ENCODE measurements at regions not wholly inside any gene's neighbourhood (a gene's known extent, or its start where the extent isn't known, plus 50 kb on each side); places are given as distances from the start of the nearest gene placed in this dataset.

DNA sequence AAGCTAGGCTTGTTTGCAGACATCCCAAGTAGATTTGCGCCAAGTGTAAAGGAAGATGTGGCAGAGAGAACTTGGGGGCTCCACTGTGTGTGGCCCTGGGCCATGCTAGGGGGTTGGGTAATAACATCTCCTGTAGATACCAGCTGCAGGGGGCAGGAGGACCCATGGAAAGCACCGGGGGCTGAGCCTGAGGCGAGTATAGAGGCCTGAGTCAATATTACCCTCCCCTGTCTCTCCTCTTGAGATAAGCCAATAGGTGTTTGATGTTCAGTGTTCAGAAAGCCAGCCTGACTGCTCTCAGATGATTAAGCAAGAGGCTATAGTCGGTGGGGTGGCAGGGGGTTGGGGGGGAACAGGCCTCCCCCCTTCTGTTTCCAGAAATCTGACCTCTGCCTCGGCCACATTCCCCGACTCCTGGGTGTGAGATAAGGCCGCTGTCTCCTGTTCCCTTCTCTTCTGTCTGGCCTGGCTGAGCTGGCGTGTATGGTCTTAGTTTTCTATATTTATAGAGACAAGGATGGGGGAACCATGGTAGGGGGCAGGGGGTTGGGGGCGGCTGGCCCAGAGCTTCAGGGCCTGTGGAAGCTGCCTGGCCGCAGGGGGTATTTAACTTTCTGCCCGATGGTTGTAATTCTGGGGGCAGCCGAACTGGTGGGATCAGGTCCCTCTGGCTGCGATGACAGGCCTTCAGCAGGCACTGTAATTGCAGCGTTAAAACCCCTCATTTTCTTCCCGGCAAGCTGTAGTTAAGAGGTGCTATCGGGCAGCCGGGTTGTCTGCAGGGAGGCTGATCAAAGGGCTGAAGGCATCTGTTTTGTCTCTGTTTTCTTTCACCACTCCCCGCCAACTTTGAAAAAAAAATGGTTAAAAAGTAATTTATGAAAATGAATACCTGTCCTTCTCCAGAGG lies 292.0 kb downstream of the NSG2 start:
- Mint-ChIP-seq H3K4me3 (no peak overlapping the region), H3K27me3 (ENCODE audit: low read depth) (peaks cover 44% of the 10 kb centered on the region), H3K36me3 (ENCODE audit: low read depth) (no peaks in the 10 kb centered on the region), H3K27ac (no peak overlapping the region), H3K4me1 (peaks cover 10% of the 10 kb centered on the region), H3K9me3 (no peaks in the 10 kb centered on the region)
- TF ChIP-seq, protein P1, sequence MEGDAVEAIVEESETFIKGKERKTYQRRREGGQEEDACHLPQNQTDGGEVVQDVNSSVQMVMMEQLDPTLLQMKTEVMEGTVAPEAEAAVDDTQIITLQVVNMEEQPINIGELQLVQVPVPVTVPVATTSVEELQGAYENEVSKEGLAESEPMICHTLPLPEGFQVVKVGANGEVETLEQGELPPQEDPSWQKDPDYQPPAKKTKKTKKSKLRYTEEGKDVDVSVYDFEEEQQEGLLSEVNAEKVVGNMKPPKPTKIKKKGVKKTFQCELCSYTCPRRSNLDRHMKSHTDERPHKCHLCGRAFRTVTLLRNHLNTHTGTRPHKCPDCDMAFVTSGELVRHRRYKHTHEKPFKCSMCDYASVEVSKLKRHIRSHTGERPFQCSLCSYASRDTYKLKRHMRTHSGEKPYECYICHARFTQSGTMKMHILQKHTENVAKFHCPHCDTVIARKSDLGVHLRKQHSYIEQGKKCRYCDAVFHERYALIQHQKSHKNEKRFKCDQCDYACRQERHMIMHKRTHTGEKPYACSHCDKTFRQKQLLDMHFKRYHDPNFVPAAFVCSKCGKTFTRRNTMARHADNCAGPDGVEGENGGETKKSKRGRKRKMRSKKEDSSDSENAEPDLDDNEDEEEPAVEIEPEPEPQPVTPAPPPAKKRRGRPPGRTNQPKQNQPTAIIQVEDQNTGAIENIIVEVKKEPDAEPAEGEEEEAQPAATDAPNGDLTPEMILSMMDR (IDR thresholded peaks at IDR 0.05; ENCODE audit: unreplicated experiment in 3 of 3): no peak

DNA sequence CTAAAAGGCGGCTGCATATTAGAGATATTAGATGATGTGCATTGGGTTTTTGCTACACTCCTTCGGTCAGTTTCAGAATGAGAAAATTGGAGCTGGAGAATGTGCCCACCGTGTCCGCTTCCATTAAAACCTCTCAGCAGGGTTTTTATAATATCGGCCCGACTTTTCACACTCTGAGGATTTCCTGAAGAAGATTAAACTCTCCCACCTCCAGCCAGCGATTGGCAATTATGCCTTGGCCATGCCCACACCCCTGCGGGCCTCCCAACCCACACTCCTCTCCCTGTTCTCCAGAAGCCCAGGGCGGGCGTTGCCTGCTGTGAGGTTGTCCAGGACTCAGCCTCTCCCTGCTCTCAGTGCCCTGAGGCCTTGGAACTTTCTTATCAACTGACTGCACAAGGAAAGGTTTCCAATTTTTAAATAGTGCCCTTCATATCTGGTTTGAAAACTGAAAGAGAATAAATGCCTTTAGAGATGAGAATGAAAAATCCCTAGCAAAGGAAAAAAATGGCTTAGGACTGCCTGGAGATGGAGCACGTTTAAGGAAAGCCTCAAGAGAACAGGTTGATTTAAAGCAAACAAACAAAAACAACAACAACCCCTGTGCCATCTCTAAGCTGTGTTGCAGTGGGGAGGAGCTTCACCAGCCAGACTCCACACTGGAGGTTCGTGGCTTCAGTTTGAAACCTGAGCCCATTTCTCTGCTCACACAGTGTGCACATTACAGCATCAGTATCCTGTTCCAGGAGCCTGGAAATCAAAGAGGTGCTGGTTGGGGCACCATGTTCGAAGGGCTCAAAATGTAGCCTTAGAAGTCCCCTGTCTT lies 292.9 kb downstream of the NSG2 start:
- no peaks in the 10 kb centered on the region for H3K36me3 Mint-ChIP-seq (ENCODE audit: low read depth)
- H3K27ac Mint-ChIP-seq: no peak overlapping the region
- no peaks in the 10 kb centered on the region for H3K9me3 Mint-ChIP-seq
- peaks cover 40% of the 10 kb centered on the region for H3K27me3 Mint-ChIP-seq (ENCODE audit: low read depth)
- TF ChIP-seq, protein P1 (IDR thresholded peaks at IDR 0.05; ENCODE audit: unreplicated experiment in 3 of 3): no peak
- H3K4me3 Mint-ChIP-seq: peak overlapping the region in 1 of 3 experiments; percentile 39
- H3K4me1 Mint-ChIP-seq: peaks cover 10% of the 10 kb centered on the region

GRCh38 chr5:174339130-174339529 lies 293.6 kb downstream of the NSG2 start:
- Mint-ChIP-seq H3K27ac (no peak overlapping the region), H3K36me3 (ENCODE audit: low read depth) (no peaks in the 10 kb centered on the region), H3K4me3 (no peak overlapping the region), H3K27me3 (ENCODE audit: low read depth) (peaks cover 38% of the 10 kb centered on the region), H3K4me1 (peaks cover 10% of the 10 kb centered on the region), H3K9me3 (no peaks in the 10 kb centered on the region)
- TF ChIP-seq, protein P1 (IDR thresholded peaks at IDR 0.05; ENCODE audit: unreplicated experiment in 3 of 3): no peak

DNA sequence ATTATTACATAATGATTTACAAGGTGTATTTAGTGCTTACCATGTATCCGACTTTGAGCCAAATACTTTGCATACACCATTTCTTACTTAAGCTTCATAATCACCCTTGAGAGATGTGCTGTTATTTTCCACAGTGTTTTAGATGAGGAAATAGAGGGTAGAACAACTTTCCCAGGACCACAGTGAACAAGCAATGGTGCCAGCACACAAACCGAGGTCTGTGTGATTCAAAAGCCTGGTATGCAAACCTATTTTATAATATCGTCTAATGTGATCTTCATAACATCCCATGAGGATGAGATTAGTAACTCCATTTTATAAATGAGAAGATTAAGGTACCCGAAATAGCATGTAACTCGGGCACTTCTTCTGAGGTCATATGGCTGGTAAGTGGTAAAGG lies 294.7 kb downstream of the NSG2 start:
- Mint-ChIP-seq H3K27me3 (ENCODE audit: low read depth) (peaks cover 33% of the 10 kb centered on the region), H3K4me3 (no peak overlapping the region), H3K4me1 (peaks cover 10% of the 10 kb centered on the region)

DNA sequence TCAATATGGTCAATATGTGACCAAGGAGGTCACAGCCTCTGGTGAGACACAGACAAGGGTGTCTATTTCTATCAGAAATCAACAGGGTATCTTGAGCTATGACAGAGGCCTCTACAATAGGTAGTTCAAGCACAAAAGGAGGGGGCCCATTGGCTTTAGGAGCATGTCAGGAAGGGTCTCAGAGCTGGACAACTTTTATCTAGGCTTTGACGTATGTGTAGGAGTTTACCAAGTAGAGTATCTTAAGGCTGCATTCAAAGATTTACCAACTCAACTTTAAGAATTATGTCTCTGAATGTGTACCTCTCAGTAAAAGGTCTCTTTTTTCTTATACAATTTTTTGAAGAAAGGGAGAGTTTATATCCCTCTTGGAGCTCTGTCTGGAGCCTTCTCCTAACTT lies 297.2 kb downstream of the NSG2 start:
- peaks cover 10% of the 10 kb centered on the region for H3K4me1 Mint-ChIP-seq
- peaks cover 14% of the 10 kb centered on the region for H3K27me3 Mint-ChIP-seq (ENCODE audit: low read depth)
- H3K9me3 Mint-ChIP-seq: peaks cover 2% of the 10 kb centered on the region
- no peak overlapping the region for H3K4me3 Mint-ChIP-seq
- H3K36me3 Mint-ChIP-seq (ENCODE audit: low read depth): no peaks in the 10 kb centered on the region
- H3K27ac Mint-ChIP-seq: no peak overlapping the region
- TF ChIP-seq, protein P1 (IDR thresholded peaks at IDR 0.05; ENCODE audit: unreplicated experiment in 3 of 3): no peak

More for the DNA sequence above, 294.7 kb downstream of the NSG2 start:
- Mint-ChIP-seq H3K36me3 (ENCODE audit: low read depth) (no peaks in the 10 kb centered on the region), H3K27ac (no peak overlapping the region), H3K9me3 (no peaks in the 10 kb centered on the region)
- TF ChIP-seq, protein P1 (IDR thresholded peaks at IDR 0.05; ENCODE audit: unreplicated experiment in 3 of 3): no peak

Measured in nephron (organoid).